Myocyte (in vitro differentiated cells): ENCODE measurements at regions not wholly inside any gene's neighbourhood (a gene's known extent, or its start where the extent isn't known, plus 50 kb on each side); places are given as distances from the start of the nearest gene placed in this dataset.

Experiments used
- DNase-seq: peaks from one replicate; pipeline ENCODE4 v3.0.0-alpha.2; 2012; ENCODE audit warnings: low read depth

GRCh38 chr1:96962751-96963211 is 241.2 kb downstream of the PTBP2 start:
- no peak for DNase-seq

- DNase-seq = no peak
These were observed 243.2 kb downstream of the PTBP2 start for GRCh38 chr1:96964761-96965160.

GRCh38 chr1:96966536-96967138 is 245.1 kb downstream of the PTBP2 start:
- DNase-seq = peak; percentile 77

- DNase-seq = no peak
These were observed 245.7 kb downstream of the PTBP2 start for GRCh38 chr1:96967311-96967710.

- no peak for DNase-seq
These were observed 247.0 kb downstream of the PTBP2 start for GRCh38 chr1:96968541-96968940.

GRCh38 chr1:96968983-96969382 is 247.4 kb downstream of the PTBP2 start:
- no peak for DNase-seq

GRCh38 chr1:96969656-96970163 is 248.1 kb downstream of the PTBP2 start:
- DNase-seq = no peak

- DNase-seq = no peak
These were observed 249.9 kb downstream of the PTBP2 start for GRCh38 chr1:96971439-96971838.

- peak; percentile 31 for DNase-seq
These were observed 250.4 kb downstream of the PTBP2 start for GRCh38 chr1:96971849-96972602.

GRCh38 chr1:96973605-96974004 is 252.0 kb downstream of the PTBP2 start:
- DNase-seq = peak; percentile 55

GRCh38 chr1:96978444-96978843 is 256.9 kb downstream of the PTBP2 start:
- DNase-seq = peak; percentile 19

GRCh38 chr1:96978901-96979300 is 257.3 kb downstream of the PTBP2 start:
- DNase-seq = no peak

GRCh38 chr1:96979304-96980268 is 258.0 kb downstream of the PTBP2 start:
- DNase-seq = peak; percentile 18

- DNase-seq = no peak
These were observed 258.9 kb downstream of the PTBP2 start for GRCh38 chr1:96980448-96980847.

- DNase-seq = no peak
These were observed 259.6 kb downstream of the PTBP2 start for GRCh38 chr1:96981181-96981580.

- DNase-seq = no peak
These were observed 260.5 kb downstream of the PTBP2 start for GRCh38 chr1:96982118-96982517.

- DNase-seq = no peak
These were observed 262.3 kb downstream of the PTBP2 start for GRCh38 chr1:96983866-96984265.

- no peak for DNase-seq
These were observed 265.7 kb downstream of the PTBP2 start for GRCh38 chr1:96987186-96987703.

- no peak for DNase-seq
These were observed 267.7 kb downstream of the PTBP2 start for GRCh38 chr1:96989302-96989701.

GRCh38 chr1:96990136-96990535 is 268.6 kb downstream of the PTBP2 start:
- DNase-seq = no peak

- no peak for DNase-seq
These were observed 269.7 kb downstream of the PTBP2 start for GRCh38 chr1:96991261-96991660.
